Mesenchymal stem cell (in vitro differentiated cells and primary cell): ENCODE measurements at regions not wholly inside any gene's neighbourhood (a gene's known extent, or its start where the extent isn't known, plus 50 kb on each side); places are given as distances from the start of the nearest gene placed in this dataset.

Experiments used
- DNase-seq: peaks from one replicate; pipeline ENCODE4 v3.0.0-alpha.2; 2013
- H2AFZ ChIP-seq: one replicate; pipeline ENCODE4 v1.6.1; 2013; ENCODE audit warnings: low read depth, mild to moderate bottlenecking, control low read depth, inconsistent platforms, low read length, moderate library complexity
- H2AK5ac ChIP-seq: 2 replicates; pipeline ENCODE4 v1.6.1; 2013; ENCODE audit warnings: low read length, moderate library complexity, mild to moderate bottlenecking, inconsistent platforms; ENCODE audit not compliant: severe bottlenecking
- H2BK120ac ChIP-seq: one replicate; pipeline ENCODE4 v1.6.1; 2013; ENCODE audit warnings: low read depth, mild to moderate bottlenecking, inconsistent platforms, low read length, moderate library complexity
- H2BK12ac ChIP-seq, 2 experiments: one replicate each; pipeline ENCODE4 v1.6.1; 2013; ENCODE audit warnings: inconsistent platforms in 2 of 2, low read length in 2 of 2, mild to moderate bottlenecking in 2 of 2, moderate library complexity in 2 of 2, control low read depth in 1 of 2
- H2BK15ac ChIP-seq: one replicate; pipeline ENCODE4 v1.6.1; 2013; ENCODE audit warnings: mild to moderate bottlenecking, low read depth, inconsistent platforms; ENCODE audit not compliant: poor library complexity, severe bottlenecking
- H2BK5ac ChIP-seq: 2 replicates; pipeline ENCODE4 v1.6.1; 2013; ENCODE audit warnings: low read depth, mild to moderate bottlenecking, low read length, control low read depth, inconsistent platforms; ENCODE audit not compliant: poor library complexity, severe bottlenecking
- H3K14ac ChIP-seq, 2 experiments: one replicate each; pipeline ENCODE4 v1.6.1; 2013; ENCODE audit warnings: inconsistent platforms in 2 of 2, low read length in 2 of 2, control low read depth in 1 of 2, mild to moderate bottlenecking in 1 of 2, moderate library complexity in 1 of 2
- H3K18ac ChIP-seq, 2 experiments: one replicate each; pipeline ENCODE4 v1.6.1; 2013; ENCODE audit warnings: inconsistent platforms in 2 of 2, low read length in 2 of 2, control low read depth in 1 of 2, low read depth in 1 of 2, mild to moderate bottlenecking in 1 of 2
- H3K23ac ChIP-seq, 2 experiments: one replicate each; pipeline ENCODE4 v1.6.1; 2013; ENCODE audit warnings: inconsistent platforms in 2 of 2, low read length in 2 of 2, mild to moderate bottlenecking in 2 of 2, moderate library complexity in 2 of 2, control low read depth in 1 of 2
- H3K27ac ChIP-seq: 2 replicates; pipeline ENCODE4 v1.5.1; 2013; ENCODE audit warnings: mild to moderate bottlenecking, moderate library complexity, low read length, control low read depth, inconsistent platforms; ENCODE audit not compliant: poor library complexity, severe bottlenecking
- H3K27me3 ChIP-seq, 2 experiments: 2 replicates each; pipeline versions ENCODE4 v1.6.1 to v1.7.0; 2013; ENCODE audit warnings: low read length in 2 of 2, mild to moderate bottlenecking in 2 of 2, moderate library complexity in 2 of 2, control low read depth in 1 of 2, inconsistent platforms in 1 of 2; ENCODE audit not compliant: control insufficient read depth in 1 of 2, insufficient read depth in 1 of 2
- H3K36me3 ChIP-seq, 2 experiments: 2 replicates each; pipeline versions ENCODE4 v1.6.1 to v1.7.0; 2013; ENCODE audit warnings: low read length in 2 of 2, control low read depth in 1 of 2, inconsistent platforms in 1 of 2, low read depth in 1 of 2, mild to moderate bottlenecking in 1 of 2; ENCODE audit not compliant: insufficient read depth in 2 of 2, control insufficient read depth in 1 of 2
- H3K4ac ChIP-seq, 2 experiments: one replicate each; pipeline ENCODE4 v1.6.1; 2013; ENCODE audit warnings: inconsistent platforms in 2 of 2, low read length in 2 of 2, mild to moderate bottlenecking in 2 of 2, moderate library complexity in 2 of 2, control low read depth in 1 of 2, low read depth in 1 of 2
- H3K4me1 ChIP-seq: 2 replicates; pipeline ENCODE4 v1.6.1; 2013; ENCODE audit warnings: low read depth, low read length, control low read depth; ENCODE audit not compliant: control insufficient read depth, insufficient read depth
- H3K4me2 ChIP-seq: 2 replicates; pipeline ENCODE4 v1.6.1; 2013; ENCODE audit warnings: low read length, mild to moderate bottlenecking, inconsistent platforms; ENCODE audit not compliant: poor library complexity, severe bottlenecking
- H3K4me3 ChIP-seq, 2 experiments: 2 replicates each; pipeline versions ENCODE4 v1.5.1 to v1.7.0; 2013; ENCODE audit warnings: low read length in 2 of 2, mild to moderate bottlenecking in 2 of 2, control low read depth in 1 of 2, low read depth in 1 of 2; ENCODE audit not compliant: insufficient read depth in 1 of 2
- H3K79me1 ChIP-seq: replicated peaks from 2 replicates; pipeline ENCODE4 v1.6.1; 2013; ENCODE audit warnings: mild to moderate bottlenecking, control low read depth, low read length, inconsistent platforms; ENCODE audit not compliant: poor library complexity, severe bottlenecking
- H3K9ac ChIP-seq: 2 replicates; pipeline ENCODE4 v1.7.0; 2013; ENCODE audit warnings: mild to moderate bottlenecking, low read length, moderate library complexity
- H3K9me3 ChIP-seq: 2 replicates; pipeline ENCODE4 v1.7.0; 2013; ENCODE audit warnings: mild to moderate bottlenecking, low read length; ENCODE audit not compliant: control insufficient read depth
- H4K8ac ChIP-seq: one replicate; pipeline ENCODE4 v1.6.1; 2013; ENCODE audit warnings: inconsistent platforms, mild to moderate bottlenecking, low read length, moderate library complexity
- H4K91ac ChIP-seq: one replicate; pipeline ENCODE4 v1.6.1; 2013; ENCODE audit warnings: mild to moderate bottlenecking, low read length, inconsistent platforms
- WGBS: methylation state at CpG from one replicate; pipeline ENCODE4 v1.1.7; 2013; ENCODE audit warnings: mixed read lengths; 5-methylcytosine and 5-hydroxymethylcytosine counted together

DNA sequence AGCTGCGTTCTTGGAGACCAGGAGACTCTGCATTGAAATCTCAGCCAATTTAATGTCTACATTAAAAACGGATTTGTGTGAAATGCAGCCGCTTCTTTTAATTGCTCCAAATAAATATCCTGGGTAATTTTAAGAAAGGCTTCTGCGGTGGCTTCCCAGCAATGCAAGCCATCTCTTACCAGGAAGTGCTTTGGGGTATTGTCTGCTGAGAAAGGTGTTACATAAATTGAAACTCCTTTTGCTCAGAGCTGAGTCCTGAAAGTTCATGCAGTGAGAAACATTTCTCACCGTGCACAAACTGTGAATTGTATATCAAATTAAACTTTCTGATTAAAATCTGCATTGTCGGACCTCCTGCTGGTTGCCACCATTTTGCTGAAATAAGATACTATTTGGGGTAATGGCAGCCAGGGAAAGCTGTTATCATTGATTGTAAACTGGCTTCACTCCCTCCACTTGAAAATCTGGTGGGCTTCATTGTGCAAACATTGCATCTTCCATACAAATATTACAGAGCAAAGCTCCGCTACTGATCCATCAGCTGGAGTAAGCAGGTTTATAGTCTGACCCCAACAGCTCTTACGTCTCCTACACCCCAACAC lies 59.5 kb downstream of the ZIC5 start:
- no peak overlapping the region for H4K8ac ChIP-seq
- H2BK15ac ChIP-seq: no peak overlapping the region
- H2BK12ac ChIP-seq: no peak overlapping the region
- no peak overlapping the region for H3K4me3 ChIP-seq
- no peak overlapping the region for H4K91ac ChIP-seq
- H3K27ac ChIP-seq: no peak overlapping the region
- H3K4me1 ChIP-seq: peaks cover 4% of the 10 kb centered on the region
- H3K79me1 ChIP-seq: peaks cover 3% of the 10 kb centered on the region
- H3K4me2 ChIP-seq: no peak overlapping the region
- H2BK5ac ChIP-seq: no peak overlapping the region
- no peak overlapping the region for H3K18ac ChIP-seq
- H3K4ac ChIP-seq: no peak overlapping the region
- H3K9ac ChIP-seq: no peak overlapping the region
- no peaks in the 10 kb centered on the region for H3K9me3 ChIP-seq
- no peak overlapping the region for H2AK5ac ChIP-seq
- H3K23ac ChIP-seq: no peak overlapping the region
- H3K36me3 ChIP-seq: no peaks in the 10 kb centered on the region
- 74% methylated on average over 8 of the region's 8 CpGs for WGBS
- no peak for DNase-seq
- no peak overlapping the region for H3K14ac ChIP-seq
- peaks cover 3 to 74% of the 10 kb centered on the region in 2 experiments for H3K27me3 ChIP-seq
- no peak overlapping the region for H2AFZ ChIP-seq
- no peak overlapping the region for H2BK120ac ChIP-seq

DNA sequence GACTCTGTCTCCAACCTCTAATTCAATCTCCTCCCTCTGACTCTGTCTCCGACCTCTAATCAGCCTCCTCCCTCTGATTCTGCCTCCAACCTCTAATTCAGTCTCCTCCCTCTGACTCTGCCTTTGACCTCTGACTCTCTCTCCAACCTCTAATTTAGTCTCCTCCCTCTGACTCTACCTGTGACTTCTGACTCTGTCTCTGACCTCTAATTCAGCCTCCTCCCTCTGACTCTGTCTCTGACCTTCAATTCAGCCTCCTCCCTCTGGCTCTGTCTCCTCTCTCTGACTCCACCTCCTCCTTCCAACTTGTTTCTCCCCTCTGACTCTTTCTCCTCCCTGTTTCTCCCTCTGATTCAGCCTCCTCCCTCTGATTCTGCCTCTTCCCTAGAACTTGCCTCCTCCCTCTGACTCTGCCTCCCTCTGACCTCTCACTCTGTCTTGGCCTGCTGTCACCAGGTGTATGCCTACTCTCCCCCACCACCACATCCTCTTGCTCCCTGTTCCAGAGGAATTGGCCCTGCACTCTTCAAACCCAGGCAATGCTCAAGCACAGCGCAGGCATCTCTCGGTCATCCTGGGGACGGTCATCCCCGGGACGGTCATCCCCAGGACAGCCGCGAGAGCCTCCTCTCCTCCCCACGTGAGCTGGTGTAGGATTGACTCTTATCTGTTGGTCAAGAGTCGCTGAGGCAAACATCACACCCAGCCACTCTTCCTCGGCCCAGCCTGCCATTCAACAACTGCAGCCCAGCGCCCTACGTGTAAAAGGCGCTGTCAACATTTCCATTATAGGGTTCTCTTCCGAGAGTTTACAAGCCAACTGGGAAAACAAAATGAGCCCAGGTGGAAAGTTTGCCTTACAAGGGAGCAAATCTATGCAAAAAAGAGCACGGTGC lies 60.2 kb downstream of the ZIC5 start:
- Histone ChIP-seq H4K8ac (no peak overlapping the region), H3K4me2 (no peak overlapping the region), H3K36me3 (no peaks in the 10 kb centered on the region), H4K91ac (no peak overlapping the region), H3K27ac (no peak overlapping the region), H3K4me1 (peaks cover 4% of the 10 kb centered on the region), H3K23ac (no peak overlapping the region), H3K4ac (no peak overlapping the region), H3K18ac (no peak overlapping the region), H3K4me3 (no peak overlapping the region), H2BK120ac (no peak overlapping the region), H2BK12ac (no peak overlapping the region), H3K27me3 (peaks cover 3 to 79% of the 10 kb centered on the region in 2 experiments), H2AK5ac (no peak overlapping the region), H3K9me3 (no peaks in the 10 kb centered on the region), H2BK15ac (no peak overlapping the region), H2AFZ (no peak overlapping the region), H3K79me1 (peaks cover 3% of the 10 kb centered on the region), H2BK5ac (no peak overlapping the region), H3K9ac (no peak overlapping the region), H3K14ac (peak overlapping the region in 1 of 2 experiments; percentile 7)
- WGBS: 79% methylated on average over 16 of the region's 16 CpGs
- DNase-seq: no peak

- H3K9ac ChIP-seq: no peak overlapping the region
- no peak overlapping the region for H3K14ac ChIP-seq
- H2BK15ac ChIP-seq: no peak overlapping the region
- no peak overlapping the region for H3K27ac ChIP-seq
- no peak overlapping the region for H2BK120ac ChIP-seq
- H3K9me3 ChIP-seq: no peaks in the 10 kb centered on the region
- H3K79me1 ChIP-seq: no peaks in the 10 kb centered on the region
- H2BK5ac ChIP-seq: no peak overlapping the region
- no peaks in the 10 kb centered on the region for H3K36me3 ChIP-seq
- no peak overlapping the region for H3K18ac ChIP-seq
- H2AK5ac ChIP-seq: no peak overlapping the region
- H4K91ac ChIP-seq: no peak overlapping the region
- no peak overlapping the region for H3K4me3 ChIP-seq
- H3K27me3 ChIP-seq: peaks cover 3 to 84% of the 10 kb centered on the region in 2 experiments
- DNase-seq: no peak
- H4K8ac ChIP-seq: no peak overlapping the region
- no peak overlapping the region for H3K23ac ChIP-seq
- no peak overlapping the region for H3K4ac ChIP-seq
- no peak overlapping the region for H2AFZ ChIP-seq
- H3K4me2 ChIP-seq: no peak overlapping the region
- no peak overlapping the region for H2BK12ac ChIP-seq
- peaks cover 4% of the 10 kb centered on the region for H3K4me1 ChIP-seq
- WGBS: 84% methylated on average over 5 of the region's 5 CpGs
These were observed 61.5 kb downstream of the ZIC5 start for GRCh38 chr13:99909836-99910619.
